ENCODE measurements at regions not wholly inside any gene's neighbourhood (a gene's known extent, or its start where the extent isn't known, plus 50 kb on each side); places are given as distances from the start of the nearest gene placed in this dataset.

- DNase-seq, result no peak
Observed at GRCh38 chr2:18650221-18650620, 60.9 kb upstream of the NT5C1B start.

GRCh38 chr2:18649502-18650135 lies 60.2 kb upstream of the NT5C1B start:
- DNase-seq, result no peak

- no peak for DNase-seq
Observed at GRCh38 chr2:18648161-18648560, 58.8 kb upstream of the NT5C1B start.

GRCh38 chr2:18647731-18648130 lies 58.4 kb upstream of the NT5C1B start:
- DNase-seq, result no peak

- no peak for DNase-seq
Observed at GRCh38 chr2:18645315-18645714, 55.9 kb upstream of the NT5C1B start.

- no peak for DNase-seq
Observed at GRCh38 chr2:18644115-18644462, 54.7 kb upstream of the NT5C1B start.

GRCh38 chr2:18643326-18644114 lies 54.2 kb upstream of the NT5C1B start:
- DNase-seq, result no peak

GRCh38 chr2:18641823-18642222 lies 52.5 kb upstream of the NT5C1B start:
- DNase-seq, result no peak

GRCh38 chr2:18639756-18640453 lies 50.5 kb upstream of the NT5C1B start:
- DNase-seq, result no peak
